PFSK-1 (cell line): ENCODE measurements at regions not wholly inside any gene's neighbourhood (a gene's known extent, or its start where the extent isn't known, plus 50 kb on each side); places are given as distances from the start of the nearest gene placed in this dataset.

Experiments used
- FOXP2 ChIP-seq: optimal IDR thresholded peaks from 2 replicates; pipeline ENCODE3; 2011; ENCODE audit warnings: borderline replicate concordance, control low read depth, inconsistent platforms; ENCODE audit not compliant: insufficient read depth; ENCODE audit errors: extremely low read length, extremely low read depth
- POLR2AphosphoS5 ChIP-seq: IDR thresholded peaks from 2 replicates; pipeline ENCODE4 v1.6.1; 2012; ENCODE audit warnings: low read depth, mild to moderate bottlenecking, control low read depth, low read length, moderate library complexity
- REST ChIP-seq, 2 experiments: IDR thresholded peaks; 2 replicates each; pipeline versions ENCODE4 v1.6.1 to v1.8.0; 2011 to 2012; ENCODE audit warnings: low read depth in 2 of 2, low read length in 2 of 2, control low read depth in 1 of 2, inconsistent platforms in 1 of 2, mild to moderate bottlenecking in 1 of 2, moderate library complexity in 1 of 2; ENCODE audit not compliant: insufficient read depth in 1 of 2
- SIN3A ChIP-seq: IDR thresholded peaks from 2 replicates; pipeline ENCODE4 v1.6.1; 2012; ENCODE audit warnings: mild to moderate bottlenecking, low read length, moderate library complexity, borderline replicate concordance; ENCODE audit not compliant: insufficient read depth
- TAF1 ChIP-seq: IDR thresholded peaks from 2 replicates; pipeline ENCODE4 v1.6.1; 2012; ENCODE audit warnings: low read length, control low read depth, borderline replicate concordance; ENCODE audit not compliant: insufficient read depth

DNA sequence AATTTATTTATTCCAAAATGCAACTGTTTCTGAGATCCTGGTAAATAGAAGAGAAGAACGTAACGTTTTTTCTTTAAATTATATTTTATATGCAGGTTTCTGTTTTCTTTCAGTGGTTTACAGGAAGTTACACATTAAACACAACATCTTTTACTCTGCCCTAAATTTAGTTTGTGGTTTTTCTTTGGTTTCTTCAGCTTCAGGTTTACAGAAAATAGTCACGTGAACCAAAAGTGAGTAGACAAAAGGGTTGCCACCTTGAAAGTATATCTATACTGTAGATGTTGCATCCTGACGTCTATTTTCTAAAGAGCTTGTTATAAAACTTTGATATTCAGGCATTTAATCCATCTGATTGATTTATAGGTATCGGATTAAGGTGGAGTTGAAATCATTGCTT lies 1236.6 kb downstream of the MAT2B start:
- TF ChIP-seq SIN3A: no peak
- no peak for TF ChIP-seq TAF1
- no peak for TF ChIP-seq FOXP2
- TF ChIP-seq POLR2AphosphoS5: no peak
- no peak for TF ChIP-seq REST (IDR thresholded peaks at IDR 0.05; ENCODE audit: insufficient read depth in 1 of 2, low read depth in 2 of 2, low read length in 2 of 2)

DNA sequence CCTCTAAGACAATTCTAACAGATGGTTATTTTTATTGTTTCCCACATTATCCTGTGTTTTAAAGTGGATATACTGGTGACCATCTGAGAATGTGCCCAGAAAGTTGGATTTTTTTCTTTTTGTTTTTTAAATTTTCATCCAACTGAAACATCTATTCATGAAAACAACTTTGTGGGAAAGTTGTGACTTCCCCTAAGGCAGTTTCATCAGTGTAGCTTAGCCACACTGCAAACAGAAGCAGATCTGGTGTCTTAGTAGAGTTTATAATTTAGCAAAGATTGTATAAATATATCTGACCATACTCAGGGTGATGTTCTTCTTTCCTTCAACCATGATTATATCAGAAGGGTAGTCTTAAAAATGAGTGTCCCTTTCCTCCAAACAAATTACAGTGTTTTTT lies 1241.3 kb downstream of the MAT2B start:
- TF ChIP-seq POLR2AphosphoS5: no peak
- TF ChIP-seq SIN3A: no peak
- TF ChIP-seq REST (IDR thresholded peaks at IDR 0.05; ENCODE audit: insufficient read depth in 1 of 2, low read depth in 2 of 2, low read length in 2 of 2): no peak
- TF ChIP-seq FOXP2: no peak
- TF ChIP-seq TAF1: no peak

GRCh38 chr5:164747371-164747770 lies 1242.0 kb downstream of the MAT2B start:
- TF ChIP-seq TAF1 (no peak), FOXP2 (no peak), SIN3A (no peak), POLR2AphosphoS5 (no peak), REST (IDR thresholded peaks at IDR 0.05; ENCODE audit: insufficient read depth in 1 of 2, low read depth in 2 of 2, low read length in 2 of 2) (no peak)

- no peak for TF ChIP-seq POLR2AphosphoS5
- TF ChIP-seq FOXP2: no peak
- TF ChIP-seq REST (IDR thresholded peaks at IDR 0.05; ENCODE audit: insufficient read depth in 1 of 2, low read depth in 2 of 2, low read length in 2 of 2): no peak
- TF ChIP-seq SIN3A: no peak
- no peak for TF ChIP-seq TAF1
Observed at GRCh38 chr5:164748861-164749260, 1243.4 kb downstream of the MAT2B start.

DNA sequence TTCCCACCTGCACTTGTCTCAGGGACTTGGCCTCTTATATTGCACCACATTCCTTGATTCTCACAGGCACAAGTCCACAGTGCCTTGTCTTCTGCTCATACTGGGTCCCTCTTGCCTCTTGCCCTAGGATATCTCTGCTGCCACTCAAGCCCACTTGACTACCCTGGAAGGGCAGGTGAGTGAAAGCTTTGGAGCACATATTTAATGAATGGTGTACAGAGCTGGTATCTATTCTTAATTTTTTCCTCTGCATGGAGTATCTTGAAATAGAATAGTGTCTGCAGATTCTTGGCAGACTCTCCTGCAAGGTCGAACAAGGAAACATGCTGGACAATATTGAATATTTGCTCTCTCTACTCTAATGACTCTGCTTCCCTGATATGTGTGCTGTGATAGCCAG lies 1248.0 kb downstream of the MAT2B start:
- TF ChIP-seq REST (IDR thresholded peaks at IDR 0.05; ENCODE audit: insufficient read depth in 1 of 2, low read depth in 2 of 2, low read length in 2 of 2) (no peak), FOXP2 (no peak), POLR2AphosphoS5 (no peak)
